HCT116 (cell line): ENCODE measurements at regions not wholly inside any gene's neighbourhood (a gene's known extent, or its start where the extent isn't known, plus 50 kb on each side); places are given as distances from the start of the nearest gene placed in this dataset.
A peak's percentile ranks its signal among the peaks of the same experiment; 100 is the strongest.

Experiments used
- ATAC-seq: fragments of 200-7000 bp; cut with Tn5 transposase; 2 replicates; pipeline ENCODE4 v1.9.1; 2020; ENCODE audit warnings: mild to moderate bottlenecking, moderate library complexity
- BruUV-seq: library from RNA; stranded (reverse); fragments of 400-500 nt; replicated peaks from 2 replicates; lab custom pipeline; 2021; lab: Mats Ljungman, UMichigan
- CTCF ChIA-PET: fragments of 300-600 bp; sonication (Branson Sonifier 250); formaldehyde crosslinking; loops from one replicate; lab custom pipeline; 2021; ENCODE audit warnings: antibody characterized with exemption; lab: Charles Lee
- POLR2A ChIA-PET: fragments of 300-600, 350-600 bp; sonication (Branson Sonifier 250); formaldehyde crosslinking; loops from one replicate; lab custom pipeline; 2021; ENCODE audit warnings: antibody characterized with exemption; lab: Charles Lee
- RAD21 ChIA-PET, 2 experiments: fragments of 300-600 bp; sonication (Branson Sonifier 250); formaldehyde crosslinking; loops; one replicate each; lab custom pipeline; 2023; ENCODE audit warnings: low total read pairs in 2 of 2; ENCODE audit not compliant: uncharacterized antibody in 2 of 2, unreplicated experiment in 2 of 2, low non-redundant PET in 1 of 2; lab: Charles Lee
- DNase-seq: peaks from one replicate; pipeline ENCODE4 v3.0.0-alpha.2; 2010; ENCODE audit warnings: low read depth, low spot score
- H2AFZ ChIP-seq: fragments of 200-600 bp; shearing (Covaris generic), sonication (generic); 2 replicates; pipeline ENCODE4 v1.6.1; 2017; ENCODE audit warnings: low read depth, mixed run types, mixed read lengths, antibody characterized with exemption, low read length; ENCODE audit not compliant: poor library complexity, severe bottlenecking
- H3K27ac ChIP-seq: 2 replicates; pipeline ENCODE4 v1.5.1; 2012; ENCODE audit warnings: low read depth, low read length
- H3K27me3 ChIP-seq: fragments of 200-600 bp; sonication (generic); 2 replicates; pipeline ENCODE4 v1.6.1; 2016; ENCODE audit warnings: mixed run types, low read length, mixed read lengths; ENCODE audit not compliant: insufficient read depth
- H3K36me3 ChIP-seq, 2 experiments: fragments of 200-500 bp in 1 of 2; fragments of 200-600 bp in 1 of 2; sonication (Bioruptor generic) in 1 of 2; sonication (generic) in 1 of 2; 2 replicates each; pipeline versions ENCODE4 v1.5.1 to v1.6.1; 2014 to 2016; ENCODE audit warnings: low read length in 2 of 2, inconsistent platforms in 1 of 2, mixed read lengths in 1 of 2, mixed run types in 1 of 2; ENCODE audit not compliant: insufficient read depth in 2 of 2, control insufficient read depth in 1 of 2
- H3K4me1 ChIP-seq, 2 experiments: fragments of 200-600 bp in 1 of 2; sonication (generic) in 1 of 2; 2 replicates each; pipeline versions ENCODE4 v1.5.1 to v1.6.1; 2012 to 2017; ENCODE audit warnings: low read length in 2 of 2, inconsistent platforms in 1 of 2, mild to moderate bottlenecking in 1 of 2, mixed read lengths in 1 of 2, mixed run types in 1 of 2, moderate library complexity in 1 of 2; ENCODE audit not compliant: insufficient read depth in 2 of 2, control insufficient read depth in 1 of 2
- H3K4me2 ChIP-seq: fragments of 200-600 bp; sonication (generic); 2 replicates; pipeline ENCODE4 v1.6.1; 2017; ENCODE audit warnings: mixed run types, low read length, mixed read lengths
- H3K4me3 ChIP-seq, 2 experiments: fragments of 200-600 bp in 1 of 2; sonication (generic) in 1 of 2; replicated peaks in 1 of 2; 2 replicates each; pipeline ENCODE4 v1.5.1; 2011 to 2016; ENCODE audit warnings: low read length in 2 of 2, control low read depth in 1 of 2, low read depth in 1 of 2, mild to moderate bottlenecking in 1 of 2, mixed read lengths in 1 of 2, mixed run types in 1 of 2
- H3K79me2 ChIP-seq: fragments of 200-600 bp; sonication (generic); 2 replicates; pipeline ENCODE4 v1.6.1; 2017; ENCODE audit warnings: mild to moderate bottlenecking, mixed run types, low read length, moderate library complexity, mixed read lengths; ENCODE audit not compliant: insufficient read depth
- H3K9ac ChIP-seq: fragments of 200-600 bp; sonication (generic); 2 replicates; pipeline ENCODE4 v1.6.1; 2016; ENCODE audit warnings: low read length, mixed read lengths
- H3K9me2 ChIP-seq: fragments of 200-600 bp; sonication (generic), shearing (Covaris generic); 2 replicates; pipeline ENCODE4 v1.6.1; 2017; ENCODE audit warnings: mixed run types, mild to moderate bottlenecking, moderate library complexity; ENCODE audit not compliant: insufficient read depth
- H3K9me3 ChIP-seq, 2 experiments: fragments of 200-500 bp in 1 of 2; fragments of 200-600 bp in 1 of 2; sonication (Bioruptor generic) in 1 of 2; sonication (generic) in 1 of 2; 2 replicates each; pipeline ENCODE4 v1.6.1; 2014 to 2017; ENCODE audit warnings: low read length in 2 of 2, mixed read lengths in 2 of 2, inconsistent platforms in 1 of 2, low read depth in 1 of 2, mild to moderate bottlenecking in 1 of 2, mixed run types in 1 of 2, moderate library complexity in 1 of 2; ENCODE audit not compliant: control insufficient read depth in 1 of 2, insufficient read depth in 1 of 2
- H4K20me1 ChIP-seq: fragments of 200-600 bp; sonication (generic), shearing (Covaris generic); 2 replicates; pipeline ENCODE4 v1.6.1; 2017; ENCODE audit warnings: mixed run types, mild to moderate bottlenecking, moderate library complexity; ENCODE audit not compliant: insufficient read depth
- CEBPB ChIP-seq: IDR thresholded peaks from 2 replicates; pipeline ENCODE4 v1.6.1; 2012; ENCODE audit warnings: low read depth
- ELF1 ChIP-seq: IDR thresholded peaks from 2 replicates; pipeline ENCODE4 v1.6.1; 2012; ENCODE audit warnings: low read depth, borderline replicate concordance
- EZH2phosphoT487 ChIP-seq: fragments of 200-600 bp; IDR thresholded peaks from 2 replicates; pipeline ENCODE4 v1.6.1; 2018; ENCODE audit warnings: antibody characterized with exemption, borderline replicate concordance
- POLR2A ChIP-seq: IDR thresholded peaks from 2 replicates; pipeline ENCODE4 v1.7.0; 2011; ENCODE audit warnings: borderline replicate concordance; ENCODE audit not compliant: insufficient read depth, insufficient read length; ENCODE audit errors: extremely low read depth
- POLR2AphosphoS5 ChIP-seq: IDR thresholded peaks from 2 replicates; pipeline ENCODE4 v1.6.1; 2011; ENCODE audit warnings: mild to moderate bottlenecking, low read depth, low read length, moderate library complexity
- SIN3A ChIP-seq: IDR thresholded peaks from 2 replicates; pipeline ENCODE4 v1.6.1; 2012; ENCODE audit warnings: low read depth
- SP1 ChIP-seq: IDR thresholded peaks from 2 replicates; pipeline ENCODE4 v1.6.1; 2012; ENCODE audit warnings: low read depth
- SRF ChIP-seq: IDR thresholded peaks from 2 replicates; pipeline ENCODE4 v1.6.1; 2012; ENCODE audit warnings: low read depth
- TCF7L2 ChIP-seq: IDR thresholded peaks from 2 replicates; pipeline ENCODE4 v1.7.0; 2011; ENCODE audit warnings: borderline replicate concordance, inconsistent platforms; ENCODE audit not compliant: insufficient read depth, insufficient read length; ENCODE audit errors: extremely low read depth
- YY1 ChIP-seq: IDR thresholded peaks from 2 replicates; pipeline ENCODE4 v1.6.1; 2011; ENCODE audit warnings: low read length, low read depth, moderate library complexity, mild to moderate bottlenecking; ENCODE audit not compliant: insufficient replicate concordance; ENCODE audit errors: extremely low read depth
- intact Hi-C: fragments of 100-400 bp; cut with micrococcal nuclease; formaldehyde crosslinking; loops from 2 replicates; pipeline ENCODE4 v1.10.0; 2022
- TF ChIP-seq, protein P1 (sequence below), 3 experiments: fragments of 200-600 bp in 1 of 3; sonication (generic) in 1 of 3; IDR thresholded peaks in 2 of 3; conservative IDR thresholded peaks in 1 of 3; 2 replicates each; pipeline ENCODE4 v1.5.1; 2012 to 2017; ENCODE audit warnings: low read depth in 2 of 3, low read length in 2 of 3, antibody characterized with exemption in 1 of 3, borderline replicate concordance in 1 of 3, control low read depth in 1 of 3, mild to moderate bottlenecking in 1 of 3, mixed read lengths in 1 of 3, mixed run types in 1 of 3, moderate library complexity in 1 of 3; ENCODE audit not compliant: insufficient read depth in 1 of 3
- TF ChIP-seq, protein P2 (sequence below): IDR thresholded peaks from 2 replicates; pipeline ENCODE4 v1.6.1; 2012; ENCODE audit warnings: low read depth
- TF ChIP-seq, protein P3 (sequence below): IDR thresholded peaks from 2 replicates; pipeline ENCODE4 v1.6.1; 2011; ENCODE audit warnings: mild to moderate bottlenecking, low read length, moderate library complexity; ENCODE audit not compliant: insufficient replicate concordance; ENCODE audit errors: extremely low read depth

DNA sequence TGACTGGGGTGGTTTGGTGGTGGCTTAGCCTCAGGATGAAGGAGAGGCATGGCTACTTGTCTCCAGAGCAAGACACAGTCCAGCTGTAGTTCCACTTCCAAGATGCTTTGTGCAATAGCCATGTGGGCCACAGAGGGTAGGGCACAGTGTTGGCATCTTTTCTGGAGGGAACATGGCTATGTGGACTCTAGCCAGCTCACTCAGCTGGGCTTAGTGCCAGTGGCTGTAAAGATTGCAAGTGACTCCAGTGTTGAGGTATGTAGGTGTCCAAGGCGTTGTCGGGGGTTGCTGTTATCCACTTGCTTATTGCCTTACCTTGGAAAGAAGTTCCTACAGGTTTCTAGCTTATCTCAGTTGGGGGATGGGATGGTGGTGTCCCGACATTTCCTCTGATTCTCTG is 233.4 kb downstream of the CD109 start:
- ChIA-PET POLR2A (no interaction called here), CTCF (no interaction called here), RAD21 (no interaction called here)
- Histone ChIP-seq H3K4me1 (peaks cover 0 to 12% of the 10 kb centered on the region in 2 experiments; a peak in 2 of 4 replicates), H3K27me3 (no peaks in the 10 kb centered on the region), H3K4me3 (no peak overlapping the region), H3K79me2 (no peaks in the 10 kb centered on the region), H3K36me3 (no peaks in the 10 kb centered on the region), H3K9ac (no peak overlapping the region), H3K9me2 (no peaks in the 10 kb centered on the region), H3K4me2 (peak overlapping the region; percentile 39), H3K9me3 (no peaks in the 10 kb centered on the region), H4K20me1 (no peaks in the 10 kb centered on the region), H2AFZ (peak overlapping the region; percentile 77), H3K27ac (no peak overlapping the region)
- BruUV-seq = no TSS peak
- ATAC-seq (peak; percentile 84), DNase-seq (peak; percentile 32)
- TF ChIP-seq, protein P1, sequence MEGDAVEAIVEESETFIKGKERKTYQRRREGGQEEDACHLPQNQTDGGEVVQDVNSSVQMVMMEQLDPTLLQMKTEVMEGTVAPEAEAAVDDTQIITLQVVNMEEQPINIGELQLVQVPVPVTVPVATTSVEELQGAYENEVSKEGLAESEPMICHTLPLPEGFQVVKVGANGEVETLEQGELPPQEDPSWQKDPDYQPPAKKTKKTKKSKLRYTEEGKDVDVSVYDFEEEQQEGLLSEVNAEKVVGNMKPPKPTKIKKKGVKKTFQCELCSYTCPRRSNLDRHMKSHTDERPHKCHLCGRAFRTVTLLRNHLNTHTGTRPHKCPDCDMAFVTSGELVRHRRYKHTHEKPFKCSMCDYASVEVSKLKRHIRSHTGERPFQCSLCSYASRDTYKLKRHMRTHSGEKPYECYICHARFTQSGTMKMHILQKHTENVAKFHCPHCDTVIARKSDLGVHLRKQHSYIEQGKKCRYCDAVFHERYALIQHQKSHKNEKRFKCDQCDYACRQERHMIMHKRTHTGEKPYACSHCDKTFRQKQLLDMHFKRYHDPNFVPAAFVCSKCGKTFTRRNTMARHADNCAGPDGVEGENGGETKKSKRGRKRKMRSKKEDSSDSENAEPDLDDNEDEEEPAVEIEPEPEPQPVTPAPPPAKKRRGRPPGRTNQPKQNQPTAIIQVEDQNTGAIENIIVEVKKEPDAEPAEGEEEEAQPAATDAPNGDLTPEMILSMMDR (IDR thresholded peaks at IDR 0.05 in 2 of 3, conservative IDR thresholded peaks at IDR 0.05 in 1 of 3; ENCODE audit: borderline replicate concordance in 1 of 3, insufficient read depth in 1 of 3, low read depth in 2 of 3, low read length in 2 of 3) = no peak
- TF ChIP-seq POLR2AphosphoS5 (no peak), YY1 (no peak)
- intact Hi-C loops = no loop called here

DNA sequence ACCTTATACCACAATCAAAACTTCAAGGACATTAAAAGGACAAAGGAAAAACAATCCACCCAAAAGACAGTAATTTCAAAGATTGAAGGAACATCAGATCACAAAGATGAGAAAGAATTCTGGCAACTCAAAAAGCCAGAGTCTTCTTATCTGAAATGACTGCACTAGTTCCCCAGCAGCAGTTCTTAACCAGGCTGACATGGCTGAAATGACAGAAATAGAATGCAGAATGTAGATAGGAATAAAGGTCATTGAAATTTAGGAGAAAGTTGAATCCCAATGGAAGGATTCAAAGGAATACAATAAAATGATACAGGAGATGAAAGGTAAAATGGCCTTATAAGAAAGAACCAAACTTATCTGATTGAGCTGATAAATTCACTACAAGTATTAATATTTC is 231.4 kb downstream of the CD109 start:
- Histone ChIP-seq H3K27me3 (no peaks in the 10 kb centered on the region), H3K4me3 (no peak overlapping the region), H3K9ac (no peak overlapping the region), H3K4me1 (peaks cover 0 to 12% of the 10 kb centered on the region in 2 experiments; a peak in 2 of 4 replicates), H3K36me3 (no peaks in the 10 kb centered on the region), H3K4me2 (no peak overlapping the region), H3K9me3 (no peaks in the 10 kb centered on the region), H3K9me2 (no peaks in the 10 kb centered on the region), H3K79me2 (no peaks in the 10 kb centered on the region), H3K27ac (no peak overlapping the region), H2AFZ (no peak overlapping the region), H4K20me1 (no peaks in the 10 kb centered on the region)
- BruUV-seq = no TSS peak
- ChIA-PET POLR2A (no interaction called here), RAD21 (no interaction called here), CTCF (no interaction called here)
- intact Hi-C loops = no loop called here
- no peak for DNase-seq
- no peak for ATAC-seq
- TF ChIP-seq ELF1 = no peak
- TF ChIP-seq SRF = no peak
- TF ChIP-seq, protein P2, sequence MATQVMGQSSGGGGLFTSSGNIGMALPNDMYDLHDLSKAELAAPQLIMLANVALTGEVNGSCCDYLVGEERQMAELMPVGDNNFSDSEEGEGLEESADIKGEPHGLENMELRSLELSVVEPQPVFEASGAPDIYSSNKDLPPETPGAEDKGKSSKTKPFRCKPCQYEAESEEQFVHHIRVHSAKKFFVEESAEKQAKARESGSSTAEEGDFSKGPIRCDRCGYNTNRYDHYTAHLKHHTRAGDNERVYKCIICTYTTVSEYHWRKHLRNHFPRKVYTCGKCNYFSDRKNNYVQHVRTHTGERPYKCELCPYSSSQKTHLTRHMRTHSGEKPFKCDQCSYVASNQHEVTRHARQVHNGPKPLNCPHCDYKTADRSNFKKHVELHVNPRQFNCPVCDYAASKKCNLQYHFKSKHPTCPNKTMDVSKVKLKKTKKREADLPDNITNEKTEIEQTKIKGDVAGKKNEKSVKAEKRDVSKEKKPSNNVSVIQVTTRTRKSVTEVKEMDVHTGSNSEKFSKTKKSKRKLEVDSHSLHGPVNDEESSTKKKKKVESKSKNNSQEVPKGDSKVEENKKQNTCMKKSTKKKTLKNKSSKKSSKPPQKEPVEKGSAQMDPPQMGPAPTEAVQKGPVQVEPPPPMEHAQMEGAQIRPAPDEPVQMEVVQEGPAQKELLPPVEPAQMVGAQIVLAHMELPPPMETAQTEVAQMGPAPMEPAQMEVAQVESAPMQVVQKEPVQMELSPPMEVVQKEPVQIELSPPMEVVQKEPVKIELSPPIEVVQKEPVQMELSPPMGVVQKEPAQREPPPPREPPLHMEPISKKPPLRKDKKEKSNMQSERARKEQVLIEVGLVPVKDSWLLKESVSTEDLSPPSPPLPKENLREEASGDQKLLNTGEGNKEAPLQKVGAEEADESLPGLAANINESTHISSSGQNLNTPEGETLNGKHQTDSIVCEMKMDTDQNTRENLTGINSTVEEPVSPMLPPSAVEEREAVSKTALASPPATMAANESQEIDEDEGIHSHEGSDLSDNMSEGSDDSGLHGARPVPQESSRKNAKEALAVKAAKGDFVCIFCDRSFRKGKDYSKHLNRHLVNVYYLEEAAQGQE = no peak
- no peak for TF ChIP-seq SIN3A
- no peak for TF ChIP-seq CEBPB
- TF ChIP-seq EZH2phosphoT487 = no peak
- TF ChIP-seq TCF7L2 = no peak
- no peak for TF ChIP-seq POLR2A
- TF ChIP-seq, protein P3, sequence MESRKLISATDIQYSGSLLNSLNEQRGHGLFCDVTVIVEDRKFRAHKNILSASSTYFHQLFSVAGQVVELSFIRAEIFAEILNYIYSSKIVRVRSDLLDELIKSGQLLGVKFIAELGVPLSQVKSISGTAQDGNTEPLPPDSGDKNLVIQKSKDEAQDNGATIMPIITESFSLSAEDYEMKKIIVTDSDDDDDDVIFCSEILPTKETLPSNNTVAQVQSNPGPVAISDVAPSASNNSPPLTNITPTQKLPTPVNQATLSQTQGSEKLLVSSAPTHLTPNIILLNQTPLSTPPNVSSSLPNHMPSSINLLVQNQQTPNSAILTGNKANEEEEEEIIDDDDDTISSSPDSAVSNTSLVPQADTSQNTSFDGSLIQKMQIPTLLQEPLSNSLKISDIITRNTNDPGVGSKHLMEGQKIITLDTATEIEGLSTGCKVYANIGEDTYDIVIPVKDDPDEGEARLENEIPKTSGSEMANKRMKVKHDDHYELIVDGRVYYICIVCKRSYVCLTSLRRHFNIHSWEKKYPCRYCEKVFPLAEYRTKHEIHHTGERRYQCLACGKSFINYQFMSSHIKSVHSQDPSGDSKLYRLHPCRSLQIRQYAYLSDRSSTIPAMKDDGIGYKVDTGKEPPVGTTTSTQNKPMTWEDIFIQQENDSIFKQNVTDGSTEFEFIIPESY = no peak
- no peak for TF ChIP-seq POLR2AphosphoS5
- TF ChIP-seq SP1 = no peak
